MM.1S (cell line): ENCODE measurements at regions not wholly inside any gene's neighbourhood (a gene's known extent, or its start where the extent isn't known, plus 50 kb on each side); places are given as distances from the start of the nearest gene placed in this dataset.

ENCODE experiments used
- DNase-seq: peaks from one replicate; pipeline ENCODE4 v3.0.0-alpha.2; 2015
- H2AFZ ChIP-seq: fragments of 300-600 bp; sonication (generic); 2 replicates; pipeline ENCODE4 v1.6.0; 2016; ENCODE audit warnings: antibody characterized with exemption, low read length
- H3F3A ChIP-seq: fragments of 300-600 bp; sonication (generic); 2 replicates; pipeline ENCODE4 v1.6.1; 2016; ENCODE audit warnings: mild to moderate bottlenecking, antibody characterized with exemption, low read length, moderate library complexity, mixed read lengths; ENCODE audit not compliant: insufficient read depth
- H3K27ac ChIP-seq: fragments of 300-600 bp; sonication (generic); 2 replicates; pipeline ENCODE4 v1.5.1; 2016; ENCODE audit warnings: mild to moderate bottlenecking, low read length
- H3K27me3 ChIP-seq: fragments of 300-600 bp; sonication (generic); replicated peaks from 2 replicates; pipeline ENCODE4 v1.6.0; 2016; ENCODE audit warnings: low read length; ENCODE audit not compliant: insufficient read depth
- H3K36me3 ChIP-seq: fragments of 300-600 bp; sonication (generic); replicated peaks from 2 replicates; pipeline ENCODE4 v1.6.1; 2016; ENCODE audit warnings: mild to moderate bottlenecking, low read length, mixed read lengths; ENCODE audit not compliant: insufficient read depth
- H3K4me1 ChIP-seq: fragments of 300-600 bp; sonication (generic); 2 replicates; pipeline ENCODE4 v1.6.1; 2016; ENCODE audit warnings: low read length, mixed read lengths
- H3K4me2 ChIP-seq: fragments of 300-600 bp; sonication (generic); 2 replicates; pipeline ENCODE4 v1.6.0; 2016; ENCODE audit warnings: low read depth, low read length
- H3K4me3 ChIP-seq: fragments of 300-600 bp; sonication (generic); 2 replicates; pipeline ENCODE4 v1.5.1; 2016; ENCODE audit warnings: low read length, mixed read lengths
- H3K79me2 ChIP-seq: fragments of 300-600 bp; sonication (generic); 2 replicates; pipeline ENCODE4 v1.6.1; 2016; ENCODE audit warnings: mixed run types, low read length, mixed read lengths
- H3K9ac ChIP-seq: fragments of 300-600 bp; sonication (generic); 2 replicates; pipeline ENCODE4 v1.6.1; 2016; ENCODE audit warnings: low read length, mixed read lengths
- H3K9me2 ChIP-seq: fragments of 300-600 bp; sonication (generic); replicated peaks from 2 replicates; pipeline ENCODE4 v1.6.1; 2016; ENCODE audit warnings: mild to moderate bottlenecking, low read length, mixed read lengths; ENCODE audit not compliant: insufficient read depth
- H3K9me3 ChIP-seq: fragments of 300-600 bp; sonication (generic); replicated peaks from 2 replicates; pipeline ENCODE4 v1.6.1; 2016; ENCODE audit warnings: mild to moderate bottlenecking, low read length, mixed read lengths; ENCODE audit not compliant: insufficient read depth
- H4K20me1 ChIP-seq: fragments of 300-600 bp; sonication (generic); 2 replicates; pipeline ENCODE4 v1.6.1; 2016; ENCODE audit warnings: mild to moderate bottlenecking, low read length, moderate library complexity, mixed read lengths; ENCODE audit not compliant: insufficient read depth
- CTCF ChIP-seq: fragments of 300-600 bp; sonication (generic); IDR thresholded peaks from 2 replicates; pipeline ENCODE4 v1.5.1; 2016; ENCODE audit warnings: antibody characterized with exemption, low read length, mixed read lengths
- EZH2 ChIP-seq: fragments of 300-600 bp; sonication (generic); optimal IDR thresholded peaks from 2 replicates; pipeline ENCODE3; 2017; ENCODE audit warnings: low read depth, mild to moderate bottlenecking, antibody characterized with exemption, low read length, mixed read lengths
- EZH2phosphoT487 ChIP-seq: fragments of 300-600 bp; sonication (generic); IDR thresholded peaks from 2 replicates; pipeline ENCODE4 v1.6.1; 2018; ENCODE audit warnings: antibody characterized with exemption, low read length

GRCh38 chr10:9823268-9823930, 1194.3 kb upstream of the CELF2 start:
- Histone ChIP-seq H3K9me2 (no peaks in the 10 kb centered on the region), H3K79me2 (no peaks in the 10 kb centered on the region), H2AFZ (no peak overlapping the region), H3K4me1 (no peaks in the 10 kb centered on the region), H3K4me2 (no peak overlapping the region), H3K9ac (no peak overlapping the region), H3K9me3 (no peaks in the 10 kb centered on the region), H3K27ac (no peak overlapping the region), H4K20me1 (no peaks in the 10 kb centered on the region), H3K27me3 (no peaks in the 10 kb centered on the region), H3K4me3 (no peak overlapping the region), H3K36me3 (no peaks in the 10 kb centered on the region), H3F3A (no peaks in the 10 kb centered on the region)
- TF ChIP-seq EZH2phosphoT487 (no peak), EZH2 (no peak)
- DNase-seq, result no peak

GRCh38 chr10:9824631-9825071, 1193.0 kb upstream of the CELF2 start:
- H3K9ac ChIP-seq, result no peak overlapping the region
- no peaks in the 10 kb centered on the region for H3K4me1 ChIP-seq
- H3K9me2 ChIP-seq, result no peaks in the 10 kb centered on the region
- H3F3A ChIP-seq, result no peaks in the 10 kb centered on the region
- H3K79me2 ChIP-seq, result no peaks in the 10 kb centered on the region
- no peak for TF ChIP-seq CTCF
- TF ChIP-seq EZH2, result no peak
- H3K4me2 ChIP-seq, result no peak overlapping the region
- H3K4me3 ChIP-seq, result no peak overlapping the region
- no peak for DNase-seq
- no peaks in the 10 kb centered on the region for H3K36me3 ChIP-seq
- H2AFZ ChIP-seq, result no peak overlapping the region
- no peaks in the 10 kb centered on the region for H3K9me3 ChIP-seq
- H4K20me1 ChIP-seq, result no peaks in the 10 kb centered on the region
- no peaks in the 10 kb centered on the region for H3K27me3 ChIP-seq
- no peak overlapping the region for H3K27ac ChIP-seq

GRCh38 chr10:9825491-9826018, 1192.1 kb upstream of the CELF2 start:
- Histone ChIP-seq H3K36me3 (no peaks in the 10 kb centered on the region), H4K20me1 (no peaks in the 10 kb centered on the region), H3K79me2 (no peaks in the 10 kb centered on the region), H3K4me2 (no peak overlapping the region), H3K9me3 (no peaks in the 10 kb centered on the region), H3K4me1 (no peaks in the 10 kb centered on the region), H3K27me3 (no peaks in the 10 kb centered on the region), H3K9ac (no peak overlapping the region), H2AFZ (no peak overlapping the region), H3K9me2 (no peaks in the 10 kb centered on the region), H3K4me3 (no peak overlapping the region), H3F3A (no peaks in the 10 kb centered on the region), H3K27ac (no peak overlapping the region)
- no peak for DNase-seq
- no peak for TF ChIP-seq CTCF
- TF ChIP-seq EZH2phosphoT487, result no peak
- TF ChIP-seq EZH2, result no peak

GRCh38 chr10:9828110-9828509, 1189.6 kb upstream of the CELF2 start:
- no peaks in the 10 kb centered on the region for H3K36me3 ChIP-seq
- no peak overlapping the region for H3K4me3 ChIP-seq
- DNase-seq, result no peak
- no peak overlapping the region for H3K4me2 ChIP-seq
- no peaks in the 10 kb centered on the region for H3K27me3 ChIP-seq
- no peaks in the 10 kb centered on the region for H3K9me3 ChIP-seq
- H3K79me2 ChIP-seq, result no peaks in the 10 kb centered on the region
- H2AFZ ChIP-seq, result no peak overlapping the region
- no peak overlapping the region for H3K9ac ChIP-seq
- TF ChIP-seq CTCF (no peak), EZH2phosphoT487 (no peak), EZH2 (no peak)
- H3K27ac ChIP-seq, result no peak overlapping the region
- no peaks in the 10 kb centered on the region for H4K20me1 ChIP-seq
- H3K9me2 ChIP-seq, result no peaks in the 10 kb centered on the region
- no peaks in the 10 kb centered on the region for H3F3A ChIP-seq
- H3K4me1 ChIP-seq, result no peaks in the 10 kb centered on the region
